Common myeloid progenitor, CD34-positive (primary cell): ENCODE measurements at regions not wholly inside any gene's neighbourhood (a gene's known extent, or its start where the extent isn't known, plus 50 kb on each side); places are given as distances from the start of the nearest gene placed in this dataset.
A peak's percentile ranks its signal among the peaks of the same experiment; 100 is the strongest.

ENCODE experiments used
- CTCF ChIA-PET: fragments of 350-600 bp; sonication (Branson Sonifier 250); formaldehyde crosslinking; loops from one replicate; lab custom pipeline; 2021; ENCODE audit warnings: antibody characterized with exemption; lab: Charles Lee
- POLR2A ChIA-PET: fragments of 350-600 bp; sonication (Branson Sonifier 250); formaldehyde crosslinking; loops from one replicate; lab custom pipeline; 2021; ENCODE audit warnings: antibody characterized with exemption; lab: Charles Lee
- DNase-seq, 3 donors: peaks; one replicate each; pipeline versions ENCODE4 v3.0.0 to v3.0.0-alpha.2; 2013
- H3K27ac ChIP-seq, 2 experiments: 1 replicate in 1 of 2; 2 replicates in 1 of 2; pipeline ENCODE4 v1.7.0; 2013; ENCODE audit warnings: inconsistent platforms in 2 of 2, low read length in 2 of 2, mild to moderate bottlenecking in 2 of 2, low read depth in 1 of 2, moderate library complexity in 1 of 2; ENCODE audit not compliant: severe bottlenecking in 2 of 2, insufficient read depth in 1 of 2, poor library complexity in 1 of 2
- H3K27me3 ChIP-seq, 5 experiments: replicated peaks in 2 of 5; 1 replicate in 3 of 5; 2 replicates in 2 of 5; pipeline versions ENCODE4 v1.6.1 to v1.7.0; 2013; ENCODE audit warnings: low read length in 4 of 5, mild to moderate bottlenecking in 2 of 5, moderate library complexity in 2 of 5, inconsistent platforms in 1 of 5; ENCODE audit not compliant: insufficient read depth in 5 of 5, control insufficient read depth in 4 of 5
- H3K36me3 ChIP-seq, 4 experiments: 1 replicate in 2 of 4; 2 replicates in 2 of 4; pipeline versions ENCODE4 v1.6.1 to v1.7.0; 2013; ENCODE audit warnings: low read length in 3 of 4, control low read depth in 1 of 4, mild to moderate bottlenecking in 1 of 4; ENCODE audit not compliant: control insufficient read depth in 4 of 4, insufficient read depth in 4 of 4
- H3K4me1 ChIP-seq, 4 experiments: 1 replicate in 3 of 4; 2 replicates in 1 of 4; pipeline versions ENCODE4 v1.6.1 to v1.7.1; 2013; ENCODE audit warnings: low read length in 3 of 4, mild to moderate bottlenecking in 3 of 4, control low read depth in 1 of 4, inconsistent platforms in 1 of 4, moderate library complexity in 1 of 4; ENCODE audit not compliant: control insufficient read depth in 4 of 4, insufficient read depth in 4 of 4; ENCODE audit errors: control extremely low read depth in 1 of 4
- H3K4me3 ChIP-seq, 7 experiments: 1 replicate in 4 of 7; 2 replicates in 3 of 7; pipeline versions ENCODE4 v1.5.1 to v1.7.0; 2013; ENCODE audit warnings: mild to moderate bottlenecking in 7 of 7, low read length in 6 of 7, moderate library complexity in 6 of 7, inconsistent platforms in 2 of 7, low read depth in 2 of 7, control low read depth in 1 of 7; ENCODE audit not compliant: insufficient read depth in 4 of 7, control insufficient read depth in 1 of 7; ENCODE audit errors: extremely low read depth in 1 of 7
- H3K9me3 ChIP-seq, 5 experiments: 1 replicate in 4 of 5; 2 replicates in 1 of 5; pipeline versions ENCODE4 v1.6.1 to v1.7.1; 2013; ENCODE audit warnings: low read length in 4 of 5, mild to moderate bottlenecking in 2 of 5, inconsistent platforms in 1 of 5, low read depth in 1 of 5, moderate library complexity in 1 of 5; ENCODE audit not compliant: control insufficient read depth in 4 of 5, insufficient read depth in 2 of 5; ENCODE audit errors: control extremely low read depth in 1 of 5
- WGBS: methylation state at CpG from one replicate; pipeline ENCODE4 v1.1.5; 2013; ENCODE audit not compliant: insufficient coverage; 5-methylcytosine and 5-hydroxymethylcytosine counted together

DNA sequence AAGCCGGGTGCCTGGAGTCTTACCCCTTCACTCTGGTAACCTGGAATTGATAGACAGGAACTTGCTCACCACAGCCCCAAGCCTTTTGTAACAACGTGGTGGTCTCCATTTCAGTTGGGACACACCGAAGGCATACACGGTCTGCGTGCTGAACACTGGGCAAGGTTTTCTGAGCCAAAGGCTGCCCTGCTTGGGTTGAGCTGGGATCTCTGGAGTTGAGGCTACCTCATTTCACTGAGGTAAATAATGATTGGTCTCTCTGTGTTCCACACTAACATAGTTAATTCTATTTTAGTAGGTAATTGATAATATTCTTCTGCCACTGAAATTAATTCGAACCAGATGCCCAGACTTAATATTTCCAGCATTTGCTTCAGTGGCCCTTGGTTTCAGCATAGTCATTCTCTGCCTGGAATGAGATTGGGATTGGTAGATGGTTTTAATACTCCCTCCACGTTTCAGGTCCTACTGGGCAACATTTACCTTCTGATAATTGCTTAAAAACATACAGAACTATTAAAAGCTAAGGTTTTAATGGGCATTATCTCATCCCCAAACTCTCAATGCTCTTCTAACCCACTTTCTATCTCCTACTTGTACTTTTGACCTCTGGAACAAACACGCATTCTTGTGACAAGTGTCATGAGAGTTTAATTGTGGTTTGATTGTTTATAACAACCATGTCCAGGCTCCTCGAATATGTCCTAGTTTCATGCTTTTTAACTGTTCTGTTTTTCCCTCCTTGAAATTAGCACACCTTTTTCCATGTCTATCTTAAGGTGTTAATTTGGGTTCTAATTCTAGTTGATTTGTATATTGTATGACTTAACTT is 202.3 kb upstream of the KLF6 start:
- H3K9me3 ChIP-seq = peaks cover 0 to 7% (median 3%) of the 10 kb centered on the region in 5 experiments
- WGBS = 77% methylated on average over 5 of the region's 9 CpGs
- no peak overlapping the region for H3K4me3 ChIP-seq
- peaks cover 0 to 12% (median 0%) of the 10 kb centered on the region in 4 experiments for H3K4me1 ChIP-seq
- ChIA-PET CTCF (no interaction called here), POLR2A (no interaction called here)
- H3K36me3 ChIP-seq = no peaks in the 10 kb centered on the region
- H3K27ac ChIP-seq = no peak overlapping the region
- H3K27me3 ChIP-seq = no peaks in the 10 kb centered on the region
- no peak for DNase-seq

DNA sequence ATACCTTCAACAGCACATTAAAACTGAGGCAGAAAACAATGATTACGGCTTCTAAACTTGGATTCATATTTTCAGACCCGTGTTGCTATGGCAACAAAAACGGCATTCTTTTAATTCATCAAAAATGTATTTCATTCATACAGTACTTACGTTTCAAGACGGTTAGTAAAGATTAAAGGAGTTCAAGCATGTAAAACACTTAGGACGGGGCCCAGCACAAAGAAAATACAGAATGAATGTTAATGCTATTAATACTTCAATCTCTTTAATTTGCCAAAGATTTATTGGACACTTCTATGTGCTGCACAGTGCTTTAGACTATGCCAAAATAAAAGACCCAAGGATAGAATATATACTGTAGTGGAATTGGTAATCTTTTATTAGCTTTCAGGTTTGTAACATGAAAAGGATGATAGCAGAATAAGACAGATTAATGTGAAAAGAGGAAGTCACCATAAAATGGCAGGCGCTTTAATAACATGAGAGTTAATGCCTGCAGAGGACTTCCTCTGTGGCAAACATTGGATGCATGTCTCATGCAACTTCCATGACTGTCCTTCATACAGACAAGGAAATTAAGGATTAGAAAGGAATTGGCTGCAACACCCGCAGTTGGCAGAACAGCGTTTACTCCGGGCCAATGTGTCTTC is 201.6 kb upstream of the KLF6 start:
- Histone ChIP-seq H3K27me3 (no peaks in the 10 kb centered on the region), H3K36me3 (no peaks in the 10 kb centered on the region), H3K27ac (no peak overlapping the region), H3K9me3 (peaks cover 0 to 7% (median 3%) of the 10 kb centered on the region in 5 experiments), H3K4me1 (peaks cover 0 to 16% (median 0%) of the 10 kb centered on the region in 4 experiments), H3K4me3 (no peak overlapping the region)
- POLR2A ChIA-PET = no interaction called here
- 92% methylated on average over 6 of the region's 10 CpGs for WGBS
- peak in 2 of 3 donors; percentile 58 to 70 for DNase-seq
- CTCF ChIA-PET = no interaction called here

DNA sequence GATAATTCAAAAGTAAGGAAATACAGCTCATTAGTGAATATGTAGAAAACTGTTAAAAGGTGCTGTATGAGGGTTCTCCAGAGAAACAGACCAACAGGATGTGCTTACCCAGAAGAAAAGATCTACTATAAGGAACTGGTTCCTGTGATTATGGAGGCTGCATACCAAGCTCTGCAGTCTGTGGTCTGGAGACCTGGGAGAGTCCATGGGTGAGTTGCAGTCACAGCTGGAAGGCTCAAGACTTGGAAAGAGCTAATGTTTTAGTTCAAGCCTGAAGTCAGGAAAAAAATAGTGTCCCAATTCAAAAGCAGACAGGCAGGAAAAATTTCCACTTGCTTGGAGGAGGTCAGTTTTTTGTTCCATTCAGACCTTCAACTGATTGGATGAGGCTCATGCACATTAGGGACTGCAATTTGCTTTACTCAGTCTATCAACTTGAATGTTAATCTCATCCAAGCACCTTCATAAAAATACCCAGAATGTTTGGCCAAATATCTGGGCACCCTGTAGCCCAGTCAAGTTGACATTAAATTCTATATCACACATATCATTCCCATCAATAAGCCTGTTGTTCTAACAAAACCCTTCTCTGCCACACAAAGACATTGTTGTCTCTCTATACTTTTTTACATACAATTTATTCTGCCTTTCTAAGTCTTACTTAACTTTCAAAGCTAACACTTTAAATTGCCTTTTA is 197.9 kb upstream of the KLF6 start:
- POLR2A ChIA-PET = interaction anchor here (0.6 to 0.7 kb wide), 2 partner anchors 70 to 219 kb away, joined by 3 to 4 read pairs; no protein-coding TSS in a partner anchor
- no peak overlapping the region for H3K4me3 ChIP-seq

DNA sequence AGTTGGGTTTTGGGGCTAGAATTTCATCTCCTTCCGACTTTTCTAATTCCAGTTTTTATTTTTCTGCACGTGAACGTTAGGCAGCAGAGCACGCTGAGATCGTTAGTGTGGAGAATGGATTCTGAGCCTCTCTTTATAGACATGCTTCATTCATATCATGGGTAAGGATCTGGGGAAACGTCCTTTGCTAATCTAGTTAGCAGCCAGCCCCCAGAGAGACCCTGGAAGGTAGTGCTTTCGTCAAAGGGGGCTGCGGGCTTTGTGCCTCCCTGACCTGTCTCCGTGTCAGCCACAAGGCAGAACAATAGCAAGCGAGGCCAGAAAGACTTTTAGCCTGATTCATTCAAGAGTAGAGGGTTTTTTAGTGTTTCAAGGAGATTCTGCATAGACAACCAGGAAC is 196.3 kb upstream of the KLF6 start:
- ChIA-PET CTCF (interaction anchor here (0.7 to 1.9 kb wide), 5 partner anchors 10 to 121 kb away, joined by 3 to 6 read pairs (median 3); no protein-coding TSS in a partner anchor), POLR2A (no interaction called here)
- Histone ChIP-seq H3K4me1 (peaks cover 5 to 26% (median 12%) of the 10 kb centered on the region in 4 experiments), H3K27me3 (no peaks in the 10 kb centered on the region), H3K27ac (no peak overlapping the region), H3K36me3 (no peaks in the 10 kb centered on the region), H3K4me3 (no peak overlapping the region), H3K9me3 (peaks cover 0 to 7% (median 3%) of the 10 kb centered on the region in 5 experiments)
- 82% methylated on average over 7 of the region's 10 CpGs for WGBS
- DNase-seq = no peak

More for the DNA sequence above, 197.9 kb upstream of the KLF6 start:
- no peak overlapping the region for H3K27ac ChIP-seq
- peaks cover 0 to 7% (median 3%) of the 10 kb centered on the region in 5 experiments for H3K9me3 ChIP-seq
- no peak for DNase-seq
- CTCF ChIA-PET = interaction anchor here (0.6 to 2.0 kb wide), 3 partner anchors 8 to 269 kb away, joined by 3 to 7 read pairs (median 6); no protein-coding TSS in a partner anchor
- no peaks in the 10 kb centered on the region for H3K27me3 ChIP-seq
- H3K4me1 ChIP-seq = peaks cover 5 to 30% (median 12%) of the 10 kb centered on the region in 4 experiments
- H3K36me3 ChIP-seq = no peaks in the 10 kb centered on the region

DNA sequence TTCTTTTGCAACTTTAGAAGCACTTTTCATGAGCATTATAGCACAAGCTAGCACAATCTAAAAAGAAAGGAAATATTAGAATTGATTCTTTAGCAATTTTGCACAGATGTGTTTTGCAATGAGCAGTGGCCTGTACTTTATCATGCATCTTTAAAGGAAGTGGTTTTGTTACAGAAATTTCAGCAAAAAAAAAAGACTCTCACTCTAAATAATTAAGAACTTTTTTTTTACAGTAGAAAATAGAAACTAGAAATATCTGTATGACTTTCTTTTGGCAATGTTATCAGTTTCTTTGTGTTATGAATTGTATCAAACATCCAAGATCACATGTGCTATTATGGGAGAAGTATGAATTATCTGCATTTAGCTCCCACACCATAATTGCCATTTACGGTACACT is 195.7 kb upstream of the KLF6 start:
- H3K27ac ChIP-seq = no peak overlapping the region
- peak; percentile 22 to 65 (median 65) for DNase-seq
- ChIA-PET POLR2A (no interaction called here), CTCF (interaction anchor here (0.7 kb wide), 1 partner anchor 120 kb away, joined by 3 read pairs; no protein-coding TSS in a partner anchor)
- H3K4me3 ChIP-seq = peak overlapping the region in 1 of 7 experiments; percentile 7
- peaks cover 5 to 26% (median 12%) of the 10 kb centered on the region in 4 experiments for H3K4me1 ChIP-seq
- WGBS = no CpG with 5 or more reads among the region's 1 CpG
- H3K36me3 ChIP-seq = no peaks in the 10 kb centered on the region
- no peaks in the 10 kb centered on the region for H3K27me3 ChIP-seq
- peaks cover under 1 to 11% (median 4%) of the 10 kb centered on the region in 5 experiments for H3K9me3 ChIP-seq

DNA sequence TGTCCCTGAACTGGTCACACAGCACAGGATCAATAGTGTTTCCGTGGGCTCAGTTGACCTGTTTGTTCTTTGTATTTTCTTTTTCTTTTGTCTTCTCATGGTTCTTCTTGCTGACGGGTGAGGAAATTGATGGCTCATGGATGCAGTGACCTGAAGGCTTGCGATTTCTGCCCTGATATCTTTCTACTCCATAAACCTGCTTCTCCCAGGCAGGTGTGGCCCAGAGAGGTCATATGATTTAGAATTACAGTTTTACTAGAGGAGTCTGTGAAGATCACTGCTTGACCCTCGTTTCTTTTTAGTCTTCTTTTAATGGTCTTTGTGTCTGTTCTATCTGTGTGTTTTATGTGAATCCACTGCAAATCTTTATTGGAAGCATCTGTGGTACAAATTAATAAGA is 195.1 kb upstream of the KLF6 start:
- WGBS = 67% methylated on average over 3 of the region's 4 CpGs
- POLR2A ChIA-PET = no interaction called here
- Histone ChIP-seq H3K36me3 (no peaks in the 10 kb centered on the region), H3K27me3 (no peaks in the 10 kb centered on the region), H3K4me1 (peaks cover 5 to 26% (median 12%) of the 10 kb centered on the region in 4 experiments), H3K9me3 (peaks cover 3 to 14% (median 6%) of the 10 kb centered on the region in 5 experiments), H3K4me3 (no peak overlapping the region), H3K27ac (no peak overlapping the region)
- no peak for DNase-seq
- CTCF ChIA-PET = no interaction called here
